OCI-M2 (cell line): ENCODE measurements at regions not wholly inside any gene's neighbourhood (a gene's known extent, or its start where the extent isn't known, plus 50 kb on each side); places are given as distances from the start of the nearest gene placed in this dataset.
"Not testable (repeated sequence)": the region's sequence is repeated elsewhere in the genome, so short reads cannot be mapped to it uniquely, and the experiment has no call there.

Experiments used
- DNase-seq: peaks from one replicate; lab custom pipeline; 2025; ENCODE audit not compliant: unreplicated experiment; lab: John Stamatoyannopoulos, UW

DNA sequence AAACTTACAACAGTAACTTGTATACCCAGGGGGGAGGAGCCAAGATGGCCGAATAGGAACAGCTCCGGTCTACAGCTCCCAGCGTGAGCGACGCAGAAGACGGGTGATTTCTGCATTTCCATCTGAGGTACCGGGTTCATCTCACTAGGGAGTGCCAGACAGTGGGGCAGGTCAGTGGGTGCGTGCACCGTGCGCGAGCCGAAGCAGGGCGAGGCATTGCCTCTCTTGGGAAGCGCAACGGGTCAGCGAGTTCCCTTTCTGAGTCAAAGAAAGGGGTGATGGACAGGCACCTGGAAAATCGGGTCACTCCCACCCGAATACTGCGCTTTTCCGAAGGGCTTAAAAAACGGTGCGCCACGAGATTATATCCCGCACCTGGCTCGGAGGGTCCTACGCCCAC is 278.8 kb downstream of the FAM47B start:
- not testable (repeated sequence) for DNase-seq

DNA sequence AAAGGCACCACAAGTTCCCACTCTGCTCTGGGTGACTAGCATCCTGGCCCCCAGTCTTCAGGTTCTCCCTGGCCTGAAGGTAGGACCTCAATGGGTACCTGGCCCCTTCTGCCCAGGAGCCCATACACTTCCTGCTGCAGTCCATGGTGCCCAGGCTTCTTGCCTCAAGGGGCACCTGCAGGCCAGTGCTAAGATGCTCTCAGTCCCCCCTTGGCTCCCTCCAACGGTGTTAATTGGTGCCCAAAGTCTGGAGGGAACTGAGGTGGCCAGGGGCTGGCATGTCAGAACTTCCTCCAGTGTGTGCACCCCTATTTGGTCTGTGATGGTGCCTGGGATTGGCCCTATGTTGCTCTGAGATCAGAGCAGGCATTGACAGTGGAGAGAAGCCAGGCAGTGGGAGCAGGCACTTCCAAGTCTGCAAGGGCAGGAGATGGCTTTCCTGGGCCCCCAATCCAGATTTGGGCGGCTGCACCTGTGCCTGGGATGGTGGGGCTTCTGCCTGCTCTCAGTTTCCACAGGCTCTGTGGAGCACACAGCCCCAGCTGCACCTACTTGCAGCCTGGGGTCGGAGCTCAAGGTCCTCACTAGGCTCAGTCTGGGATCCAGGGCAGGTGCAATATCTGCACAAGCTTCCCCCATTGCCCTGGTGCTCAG is 301.6 kb downstream of the FAM47B start:
- no peak for DNase-seq

DNA sequence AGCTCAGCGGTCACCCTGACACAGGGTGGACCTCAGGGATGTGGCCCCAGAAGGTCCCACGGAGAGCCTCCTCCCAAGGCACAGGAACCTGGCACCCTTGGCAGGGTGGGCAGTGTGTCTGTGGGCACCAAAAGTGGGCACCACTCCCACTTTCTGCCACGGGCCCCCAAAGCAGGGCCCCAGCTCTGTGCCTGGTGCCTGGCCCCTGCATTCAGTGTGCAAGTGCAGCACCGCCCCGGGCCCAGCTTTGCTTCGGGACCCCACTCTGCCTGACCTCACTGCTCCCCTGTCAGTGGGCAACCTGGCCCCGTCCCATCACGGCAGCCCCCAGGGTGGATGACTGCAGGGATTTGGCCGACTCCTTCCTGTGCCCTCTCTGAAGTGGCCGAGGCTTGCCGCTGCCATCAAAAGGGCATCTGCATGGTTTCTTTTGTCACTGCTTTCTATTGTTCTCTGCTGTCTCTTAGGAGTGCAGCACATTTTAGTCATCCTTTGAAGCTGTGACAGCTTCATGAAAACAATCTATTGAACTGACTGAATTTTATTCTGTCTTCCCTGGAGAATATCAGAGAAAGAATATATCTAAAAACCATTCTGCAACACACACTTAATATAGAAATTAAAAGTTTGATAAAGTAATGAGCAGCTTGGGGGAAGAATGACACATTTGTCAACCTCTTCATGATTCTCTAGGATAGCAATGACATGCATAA is 302.4 kb downstream of the FAM47B start:
- no peak for DNase-seq

DNA sequence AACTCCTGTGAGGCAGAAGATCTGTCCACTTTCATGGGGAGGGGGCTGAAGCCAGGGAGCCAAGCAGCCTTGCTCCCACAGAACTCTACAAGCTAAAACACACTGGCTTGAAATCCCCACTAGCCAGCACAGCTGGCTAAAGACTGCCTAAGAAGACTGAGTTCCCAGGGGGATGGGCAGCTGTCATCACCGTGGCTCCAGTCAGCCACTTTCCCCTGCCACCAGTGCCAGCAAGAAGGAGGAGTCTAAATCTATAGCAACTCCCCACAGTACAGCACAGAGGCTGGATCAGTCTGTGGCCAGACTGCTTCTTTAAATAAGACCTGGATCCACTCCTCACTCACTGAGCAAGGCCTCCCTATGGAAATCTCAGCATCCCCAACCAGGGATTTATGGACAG is 308.6 kb downstream of the FAM47B start:
- no peak for DNase-seq

DNA sequence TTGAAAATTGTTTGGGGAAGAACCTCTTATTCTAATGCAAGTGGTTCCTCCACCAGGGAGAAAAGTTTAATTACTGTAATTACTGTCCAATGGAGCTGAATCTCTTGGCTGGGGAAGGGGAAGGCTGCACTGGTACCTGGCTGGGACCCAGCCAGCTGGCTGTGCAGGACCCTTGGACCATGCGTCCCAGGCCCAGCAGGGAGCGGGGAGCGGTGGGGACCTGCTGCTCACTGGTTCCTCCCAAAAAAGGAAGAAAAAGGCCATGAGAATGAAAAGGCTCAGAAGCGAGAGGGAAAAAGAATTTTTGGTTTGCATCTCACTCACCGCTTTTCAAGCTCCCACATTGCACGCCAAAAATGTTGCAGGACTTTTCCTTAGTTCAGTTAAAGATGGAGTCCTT is 333.5 kb downstream of the FAM47B start:
- no peak for DNase-seq

DNA sequence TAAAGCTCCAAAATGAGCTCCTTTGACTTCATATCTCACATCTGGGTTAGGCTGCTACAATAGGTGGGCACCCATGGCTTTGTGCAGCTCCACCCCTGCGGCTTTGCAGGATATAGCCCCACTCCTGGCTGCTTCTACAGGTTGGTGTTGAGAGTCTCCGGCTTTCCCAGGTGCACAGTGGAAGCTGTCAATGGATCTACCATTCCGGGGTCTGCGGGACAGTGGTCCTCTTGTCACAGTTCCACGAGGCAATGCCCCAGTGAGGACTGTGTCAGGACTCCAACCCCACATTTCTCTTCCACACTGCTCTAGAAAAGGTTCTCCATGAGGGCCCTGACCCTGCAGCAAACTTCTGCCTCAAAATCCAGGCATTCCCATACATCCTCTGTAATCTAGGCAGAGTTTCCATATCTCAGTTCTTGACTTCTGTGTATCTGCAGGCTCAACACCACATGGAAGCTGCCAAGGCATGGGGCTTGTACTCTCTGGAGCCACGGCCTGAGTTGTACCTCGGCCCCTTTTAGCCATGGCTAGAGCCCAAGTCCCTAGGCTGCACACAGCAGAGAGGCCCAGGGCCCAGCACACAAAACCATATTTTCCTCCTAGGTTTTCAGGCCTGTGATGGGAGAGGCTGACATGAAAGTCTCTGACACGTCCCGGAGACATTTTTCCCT is 342.8 kb downstream of the FAM47B start:
- DNase-seq = no peak

DNA sequence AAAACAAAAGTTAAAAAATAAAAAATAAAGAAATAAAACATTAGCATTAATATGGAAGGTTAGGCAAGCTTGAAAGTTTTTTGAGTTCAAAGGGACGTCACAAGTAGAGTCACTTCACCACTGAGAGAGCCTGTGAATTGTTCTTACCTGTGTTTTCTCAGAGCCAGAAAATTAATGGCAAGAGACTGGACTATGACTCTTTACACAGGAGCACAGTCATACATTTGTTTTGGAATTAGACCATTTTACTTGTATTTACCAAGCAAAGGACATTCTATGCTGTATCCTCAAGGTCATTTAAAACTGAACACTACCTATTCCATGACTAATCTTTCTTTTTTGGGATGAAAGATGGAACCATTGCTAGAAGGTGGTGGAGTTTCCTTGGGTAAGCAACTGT is 346.1 kb downstream of the FAM47B start:
- no peak for DNase-seq

DNA sequence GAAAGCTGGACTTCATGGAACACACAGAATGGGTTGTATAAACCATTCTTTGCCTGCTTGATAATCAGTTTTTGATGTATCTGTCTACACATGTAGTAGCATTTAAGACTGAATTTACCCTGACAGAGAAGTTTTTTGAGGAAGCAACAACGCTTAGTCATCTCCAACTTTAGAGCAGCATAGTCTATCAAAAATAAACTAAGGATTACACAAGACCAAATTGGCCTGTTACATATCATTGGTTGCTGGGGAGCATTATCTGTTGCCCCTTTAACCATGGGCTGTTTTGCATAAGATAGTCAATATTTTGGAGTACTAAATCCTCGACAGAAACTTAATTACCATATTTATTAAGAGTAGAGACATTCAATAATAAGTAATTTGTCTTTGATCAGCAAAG is 347.4 kb downstream of the FAM47B start:
- no peak for DNase-seq

DNA sequence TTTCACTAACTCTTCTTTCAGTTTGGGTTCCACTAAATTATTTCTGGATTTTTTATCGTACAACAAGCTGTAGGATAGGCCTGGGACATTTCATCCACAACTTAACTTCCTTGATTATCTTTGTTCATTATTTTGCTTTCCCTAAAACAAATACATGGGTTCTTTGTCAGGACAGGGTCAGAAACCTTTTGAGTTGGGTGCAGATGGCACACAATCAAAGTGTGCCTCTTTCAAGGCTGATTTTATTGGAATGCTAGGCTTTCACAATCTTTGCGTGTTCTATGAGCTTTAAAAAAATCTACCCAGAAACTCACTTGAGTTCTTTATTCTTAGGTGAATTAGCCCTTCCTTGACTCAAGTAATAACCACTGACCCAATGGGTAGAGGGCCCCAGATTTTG is 348.4 kb downstream of the FAM47B start:
- no peak for DNase-seq

DNA sequence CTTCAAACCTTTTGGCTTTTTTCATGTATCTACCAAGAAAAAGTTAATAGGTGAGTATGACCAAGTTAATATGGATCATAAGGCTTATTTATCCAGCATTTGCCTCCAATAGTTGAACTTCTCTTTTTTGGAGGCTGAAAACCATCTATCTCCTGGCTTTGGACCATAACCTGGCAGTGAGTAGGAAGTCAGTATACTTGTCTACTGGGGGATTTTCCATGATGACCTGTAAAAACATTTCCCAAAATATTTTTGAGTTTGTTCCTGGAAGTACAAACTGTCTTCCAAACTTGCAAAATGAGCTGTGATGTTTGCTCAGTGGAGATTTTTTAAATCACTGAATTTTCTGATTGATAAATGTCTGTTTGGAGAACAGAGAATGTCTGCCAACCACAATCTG is 349.9 kb downstream of the FAM47B start:
- DNase-seq = no peak

DNA sequence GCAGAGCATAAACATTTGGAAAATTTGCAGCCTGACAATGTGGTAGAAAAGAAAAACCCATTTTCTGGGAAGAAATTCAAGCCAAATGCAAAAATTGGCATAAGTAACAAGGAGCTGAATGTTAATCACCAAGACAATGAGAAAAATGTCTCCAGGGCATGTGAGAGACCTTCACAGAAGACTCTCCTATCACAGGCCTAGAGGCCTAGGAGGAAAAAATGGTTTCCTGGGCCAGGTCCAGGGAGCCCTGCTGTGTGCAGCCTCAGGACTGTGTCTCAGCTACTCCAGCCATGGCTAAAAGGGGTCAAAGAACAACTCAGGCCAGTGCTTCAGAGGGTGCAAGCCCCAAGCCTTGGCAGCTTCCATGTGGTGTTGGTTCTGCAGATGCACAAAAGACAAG is 362.4 kb downstream of the FAM47B start:
- DNase-seq = not testable (repeated sequence)

DNA sequence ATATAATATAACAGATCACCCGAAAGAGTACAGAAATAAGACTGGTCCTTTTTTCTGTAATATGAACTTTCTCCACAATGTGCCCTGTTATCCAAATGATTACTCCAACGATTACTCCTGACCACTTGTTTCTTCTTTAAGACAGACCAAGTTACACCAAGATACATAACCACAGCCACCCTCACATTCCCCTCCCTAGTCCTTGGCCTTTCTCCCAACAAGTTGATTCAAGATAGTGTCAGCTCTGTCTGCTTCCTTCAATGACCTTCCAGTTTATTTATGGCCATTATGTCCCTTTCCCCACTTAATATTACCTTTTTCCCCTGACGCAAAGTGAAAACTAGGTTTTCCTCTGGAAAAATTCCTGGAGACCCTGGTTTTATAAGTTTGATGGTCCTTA is 397.2 kb downstream of the FAM47B start:
- DNase-seq = no peak

DNA sequence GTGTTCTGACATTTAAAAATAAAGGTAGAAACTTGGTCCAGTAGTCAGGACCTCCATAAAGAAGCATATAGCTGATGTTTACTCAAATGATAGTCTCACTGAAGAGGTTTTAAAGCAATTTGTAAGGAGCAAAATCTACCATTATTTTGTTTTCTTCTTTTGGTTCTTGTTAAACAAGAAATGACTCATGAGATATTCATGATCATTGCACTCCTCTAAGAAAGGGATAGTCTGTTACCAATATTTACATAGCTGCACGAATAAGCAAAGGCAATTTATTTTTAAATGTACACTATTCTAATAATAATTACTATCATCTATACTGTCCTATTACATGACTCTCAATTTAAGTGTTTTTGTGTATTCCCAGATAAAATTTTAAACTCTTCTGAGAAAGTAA is 397.9 kb downstream of the FAM47B start:
- no peak for DNase-seq

DNA sequence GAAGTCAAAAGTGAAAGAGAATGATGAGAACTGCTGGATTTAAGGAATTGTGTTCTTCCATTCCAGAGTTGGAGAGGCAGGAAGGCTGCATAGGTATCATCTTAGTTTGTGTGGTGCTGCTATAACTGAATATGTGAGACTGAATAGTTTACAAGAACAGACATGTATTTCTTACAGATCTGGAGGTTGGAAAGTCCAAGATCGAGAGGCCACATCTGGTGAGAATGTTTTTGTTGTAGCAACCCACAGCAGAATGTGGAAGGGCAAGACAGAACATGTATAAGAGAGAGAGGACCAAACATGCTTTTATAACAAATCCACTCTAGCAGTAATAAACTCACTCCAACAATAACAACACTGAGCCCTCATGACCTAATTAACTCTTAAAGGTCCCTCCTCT is 408.6 kb downstream of the FAM47B start:
- DNase-seq = no peak

DNA sequence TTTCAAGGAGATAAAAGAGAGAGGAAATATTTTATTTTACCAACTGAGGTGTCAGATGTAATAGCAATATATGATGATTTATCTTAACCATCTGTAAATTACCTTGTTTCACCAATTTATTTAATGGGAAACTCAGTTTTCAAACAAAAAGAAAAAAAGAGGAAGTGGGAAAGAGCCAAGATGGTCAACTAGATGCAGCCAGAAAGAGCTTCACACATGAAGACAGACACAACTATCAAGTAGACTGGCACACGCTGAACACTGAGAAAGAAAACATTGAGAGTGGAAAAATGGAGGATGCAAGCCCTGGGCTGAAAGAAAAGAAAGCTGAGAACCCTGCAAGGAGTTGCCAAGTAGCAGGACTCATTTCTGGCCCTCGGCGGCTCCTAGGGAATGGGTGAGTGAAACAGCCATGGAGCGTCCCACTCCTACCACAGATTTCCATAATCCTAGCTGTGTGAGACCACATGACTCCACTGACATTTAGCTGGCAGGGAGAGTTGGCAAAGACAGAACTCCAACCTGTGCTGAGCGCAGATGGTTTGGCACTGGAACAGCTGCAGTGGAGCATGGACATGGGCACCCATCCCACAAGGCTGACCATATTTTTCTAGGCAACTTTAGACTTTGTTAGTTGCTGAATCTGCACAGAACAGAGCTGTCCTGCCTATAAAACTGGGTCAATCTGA is 409.3 kb downstream of the FAM47B start:
- DNase-seq = no peak

DNA sequence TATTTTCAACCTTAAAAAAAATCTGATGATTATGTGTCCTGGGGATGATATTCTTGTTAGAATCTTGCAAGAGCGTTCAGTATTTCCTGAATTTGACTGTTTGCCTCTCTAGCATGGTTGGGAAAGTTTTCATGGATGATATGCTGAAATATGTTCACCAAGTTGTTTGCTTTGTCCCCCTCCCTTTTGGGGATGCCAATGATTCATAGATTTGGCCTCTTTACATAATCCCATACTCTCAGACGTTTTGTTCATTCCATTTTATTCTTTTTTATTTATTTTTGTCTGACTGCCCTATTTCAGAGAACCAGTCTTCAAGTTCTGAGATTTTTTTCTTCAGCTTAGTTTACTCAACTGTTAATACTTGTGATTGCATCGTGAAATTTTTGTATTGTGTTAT is 415.1 kb downstream of the FAM47B start:
- DNase-seq = no peak

DNA sequence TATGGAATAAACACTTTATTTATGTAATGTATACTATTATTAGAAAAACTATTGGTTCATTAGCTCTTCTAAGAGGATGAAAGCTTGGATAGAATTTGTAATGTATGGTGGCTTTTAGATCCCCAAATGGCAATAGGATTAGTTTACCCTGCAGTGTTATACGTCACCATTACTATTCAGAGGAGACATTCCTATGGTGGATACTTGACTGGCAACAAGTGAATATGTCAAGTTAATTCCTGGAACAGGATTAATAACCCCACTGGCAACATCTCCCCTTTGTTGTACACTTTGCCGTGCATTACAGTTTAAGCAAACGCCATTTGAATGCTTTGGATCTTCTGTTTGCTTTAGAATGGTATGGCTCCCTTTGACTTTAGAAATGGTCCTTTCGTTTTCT is 420.3 kb downstream of the FAM47B start:
- DNase-seq = no peak

DNA sequence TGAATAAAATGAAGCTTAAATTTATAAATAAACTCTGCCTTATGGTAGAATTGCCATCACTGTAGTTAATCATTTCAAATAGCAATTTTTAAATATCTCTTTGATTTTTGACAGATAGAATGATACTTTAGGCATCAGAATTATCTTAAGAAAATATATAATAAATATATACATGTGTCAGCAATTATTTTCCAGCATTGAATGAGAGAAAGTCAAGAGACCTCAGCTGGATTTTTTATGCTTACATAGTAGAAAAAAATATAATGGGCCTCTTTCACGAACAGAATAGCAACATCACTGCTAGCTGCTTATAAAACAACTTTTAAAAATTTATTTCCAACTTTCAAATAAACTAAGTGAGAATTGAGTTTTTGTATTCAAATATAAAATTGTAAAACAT is 424.0 kb upstream of the MAGEB16 start:
- no peak for DNase-seq

DNA sequence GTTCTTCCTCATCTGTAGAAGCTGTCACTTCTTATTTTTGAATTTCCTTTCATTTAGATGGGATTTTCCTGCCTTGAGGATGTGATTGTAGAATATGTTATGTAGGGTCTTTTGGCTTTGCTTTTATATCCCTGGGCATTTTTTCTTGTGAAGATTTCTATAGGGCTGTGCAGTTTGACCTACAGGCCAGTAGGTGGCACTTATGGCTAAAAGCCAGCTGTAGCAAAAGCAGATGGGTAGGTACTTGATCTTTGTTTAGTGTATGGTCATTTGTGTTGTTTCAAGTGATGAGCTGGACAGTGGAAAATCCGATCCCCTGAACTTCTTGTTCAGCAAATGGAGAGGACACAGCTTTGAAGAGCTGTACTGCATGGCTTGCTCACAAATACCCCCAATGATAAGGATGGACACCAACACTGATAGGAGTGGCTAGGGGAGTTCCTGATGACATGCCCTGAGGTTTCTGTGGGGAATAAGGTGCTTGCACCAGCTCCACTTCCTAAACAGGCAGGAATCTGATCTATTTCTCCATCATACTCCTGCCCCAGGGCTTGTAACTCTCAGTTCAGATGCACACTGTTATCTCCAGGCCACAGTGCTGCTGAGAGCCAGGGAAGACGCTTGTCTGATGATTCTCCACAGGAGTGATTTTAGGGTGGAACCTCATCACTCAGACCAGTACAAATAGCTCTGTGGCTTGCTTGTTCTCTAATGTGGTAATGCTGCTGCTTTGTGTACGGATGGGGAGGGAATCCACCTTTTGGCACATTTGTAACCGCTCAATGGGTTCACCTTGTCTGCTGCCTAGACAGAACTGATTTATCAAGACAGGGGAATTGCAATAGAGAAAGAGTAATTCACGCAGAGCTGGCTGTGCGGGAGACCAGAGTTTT is 417.1 kb upstream of the MAGEB16 start:
- DNase-seq = peak; percentile 1

DNA sequence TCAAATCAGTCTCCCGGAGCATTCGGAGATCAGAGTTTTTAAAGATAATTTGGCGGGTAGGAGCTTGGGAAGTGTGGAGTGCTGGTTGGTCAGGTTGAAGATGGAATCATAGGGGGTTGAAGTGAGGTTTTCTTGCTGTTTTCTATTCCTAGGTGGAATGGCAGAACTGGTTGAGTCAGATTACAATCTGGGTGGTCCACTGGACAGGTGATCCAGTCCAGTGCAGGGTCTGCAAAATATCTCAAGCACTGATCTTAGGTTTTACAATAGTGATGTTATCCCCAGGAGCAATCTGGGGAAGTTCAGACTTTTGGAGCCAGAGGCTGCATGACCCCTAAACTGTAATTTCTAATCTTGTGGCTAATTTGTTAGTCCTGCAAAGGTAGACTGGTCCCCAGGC is 416.4 kb upstream of the MAGEB16 start:
- not testable (repeated sequence) for DNase-seq

DNA sequence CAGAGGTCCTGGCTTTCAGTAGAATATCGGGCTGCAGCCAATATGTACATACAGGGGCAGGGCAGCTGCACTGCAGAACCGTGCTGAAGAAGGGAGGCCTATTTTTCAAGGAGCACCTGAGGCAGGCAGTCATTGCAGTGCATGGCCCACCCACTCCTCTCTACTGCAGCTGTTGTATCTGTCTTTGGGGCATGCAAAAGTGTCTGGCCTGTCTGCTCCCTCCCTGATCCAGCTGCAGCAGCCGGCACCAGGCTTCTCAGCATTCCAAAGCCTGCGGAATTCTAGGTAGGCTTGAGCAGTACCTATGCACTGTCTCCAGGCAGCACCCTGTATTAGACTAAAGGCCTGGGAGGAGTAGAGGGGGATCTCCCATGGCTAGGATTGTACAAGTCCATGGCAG is 415.2 kb upstream of the MAGEB16 start:
- no peak for DNase-seq
